ENCODE measurements at regions not wholly inside any gene's neighbourhood (a gene's known extent, or its start where the extent isn't known, plus 50 kb on each side); places are given as distances from the start of the nearest gene placed in this dataset.

GRCh38 chr7:69192134-69192533 lies 406.1 kb upstream of the AUTS2 start:
- TF ChIP-seq SIN3A (IDR thresholded peaks at IDR 0.05; ENCODE audit: borderline replicate concordance, insufficient read depth, low read length), result no peak
- no peak for TF ChIP-seq REST (IDR thresholded peaks at IDR 0.05; ENCODE audit: insufficient read depth in 1 of 2, low read depth in 2 of 2, low read length in 2 of 2)
- TF ChIP-seq TAF1 (IDR thresholded peaks at IDR 0.05; ENCODE audit: borderline replicate concordance, insufficient read depth, low read length), result no peak
- no peak for TF ChIP-seq POLR2AphosphoS5 (IDR thresholded peaks at IDR 0.05; ENCODE audit: low read depth, low read length)
- no peak for TF ChIP-seq FOXP2 (optimal IDR thresholded peaks at IDR 0.05; ENCODE audit: borderline replicate concordance, extremely low read depth, extremely low read length, insufficient read depth)

GRCh38 chr7:69193061-69193460 lies 405.2 kb upstream of the AUTS2 start:
- TF ChIP-seq FOXP2 (optimal IDR thresholded peaks at IDR 0.05; ENCODE audit: borderline replicate concordance, extremely low read depth, extremely low read length, insufficient read depth) (no peak), POLR2AphosphoS5 (IDR thresholded peaks at IDR 0.05; ENCODE audit: low read depth, low read length) (no peak), SIN3A (IDR thresholded peaks at IDR 0.05; ENCODE audit: borderline replicate concordance, insufficient read depth, low read length) (no peak), REST (IDR thresholded peaks at IDR 0.05; ENCODE audit: insufficient read depth in 1 of 2, low read depth in 2 of 2, low read length in 2 of 2) (no peak), TAF1 (IDR thresholded peaks at IDR 0.05; ENCODE audit: borderline replicate concordance, insufficient read depth, low read length) (no peak)

- TF ChIP-seq FOXP2 (optimal IDR thresholded peaks at IDR 0.05; ENCODE audit: borderline replicate concordance, extremely low read depth, extremely low read length, insufficient read depth) (no peak), REST (IDR thresholded peaks at IDR 0.05; ENCODE audit: insufficient read depth in 1 of 2, low read depth in 2 of 2, low read length in 2 of 2) (0 out of 4 replicates have a peak, but pooled peaks of 1 of the 2 experiments have one; percentile 23), SIN3A (IDR thresholded peaks at IDR 0.05; ENCODE audit: borderline replicate concordance, insufficient read depth, low read length) (no peak), TAF1 (IDR thresholded peaks at IDR 0.05; ENCODE audit: borderline replicate concordance, insufficient read depth, low read length) (no peak)
Measured at GRCh38 chr7:69196593-69196992, 401.7 kb upstream of the AUTS2 start.

- no peak for TF ChIP-seq FOXP2 (optimal IDR thresholded peaks at IDR 0.05; ENCODE audit: borderline replicate concordance, extremely low read depth, extremely low read length, insufficient read depth)
- no peak for TF ChIP-seq POLR2AphosphoS5 (IDR thresholded peaks at IDR 0.05; ENCODE audit: low read depth, low read length)
- no peak for TF ChIP-seq TAF1 (IDR thresholded peaks at IDR 0.05; ENCODE audit: borderline replicate concordance, insufficient read depth, low read length)
- TF ChIP-seq REST (IDR thresholded peaks at IDR 0.05; ENCODE audit: insufficient read depth in 1 of 2, low read depth in 2 of 2, low read length in 2 of 2), result no peak
- no peak for TF ChIP-seq SIN3A (IDR thresholded peaks at IDR 0.05; ENCODE audit: borderline replicate concordance, insufficient read depth, low read length)
Measured at GRCh38 chr7:69198250-69198649, 400.0 kb upstream of the AUTS2 start.

GRCh38 chr7:69199041-69199440 lies 399.2 kb upstream of the AUTS2 start:
- TF ChIP-seq REST (IDR thresholded peaks at IDR 0.05; ENCODE audit: insufficient read depth in 1 of 2, low read depth in 2 of 2, low read length in 2 of 2) (no peak), FOXP2 (optimal IDR thresholded peaks at IDR 0.05; ENCODE audit: borderline replicate concordance, extremely low read depth, extremely low read length, insufficient read depth) (no peak), TAF1 (IDR thresholded peaks at IDR 0.05; ENCODE audit: borderline replicate concordance, insufficient read depth, low read length) (no peak), POLR2AphosphoS5 (IDR thresholded peaks at IDR 0.05; ENCODE audit: low read depth, low read length) (no peak), SIN3A (IDR thresholded peaks at IDR 0.05; ENCODE audit: borderline replicate concordance, insufficient read depth, low read length) (no peak)

All from PFSK-1 (cell line).